ENCODE measurements at regions not wholly inside any gene's neighbourhood (a gene's known extent, or its start where the extent isn't known, plus 50 kb on each side); places are given as distances from the start of the nearest gene placed in this dataset.

- no peaks in the 10 kb centered on the region for H4K20me1 ChIP-seq (ENCODE audit: control insufficient read depth, insufficient read depth, low read depth, low read length)
- no peaks in the 10 kb centered on the region for H3K27me3 ChIP-seq (ENCODE audit: control insufficient read depth, low read length)
- TF ChIP-seq CTCF (IDR thresholded peaks at IDR 0.05; ENCODE audit: low read depth, low read length, poor library complexity, severe bottlenecking) (no peak), EZH2phosphoT487 (IDR thresholded peaks at IDR 0.05; ENCODE audit: borderline replicate concordance, low read length) (no peak)
- no peaks in the 10 kb centered on the region for H3K9me2 ChIP-seq (replicated peaks; ENCODE audit: control insufficient read depth, low read length)
- H3K4me1 ChIP-seq (ENCODE audit: control insufficient read depth, low read length) = no peaks in the 10 kb centered on the region
- no peaks in the 10 kb centered on the region for H3K9me3 ChIP-seq (ENCODE audit: control insufficient read depth, insufficient read depth, low read length)
- H3K27ac ChIP-seq (ENCODE audit: low read depth, low read length) = no peak overlapping the region
- no peaks in the 10 kb centered on the region for H3F3A ChIP-seq (ENCODE audit: control insufficient read depth, insufficient read depth)
- no peak overlapping the region for H3K4me3 ChIP-seq (ENCODE audit: low read length)
- H3K4me2 ChIP-seq (ENCODE audit: low read length) = no peak overlapping the region
- H3K36me3 ChIP-seq (ENCODE audit: control insufficient read depth, low read length) = no peaks in the 10 kb centered on the region
- no peaks in the 10 kb centered on the region for H3K79me2 ChIP-seq (ENCODE audit: control insufficient read depth, low read length)
Measured at GRCh38 chr1:191279266-191279800, 801.7 kb upstream of the BRINP3 start.

- Histone ChIP-seq H3F3A (ENCODE audit: control insufficient read depth, insufficient read depth) (no peaks in the 10 kb centered on the region), H3K4me2 (ENCODE audit: low read length) (no peak overlapping the region), H3K4me1 (ENCODE audit: control insufficient read depth, low read length) (no peaks in the 10 kb centered on the region), H3K79me2 (ENCODE audit: control insufficient read depth, low read length) (no peaks in the 10 kb centered on the region), H3K9me2 (replicated peaks; ENCODE audit: control insufficient read depth, low read length) (no peaks in the 10 kb centered on the region), H3K9me3 (ENCODE audit: control insufficient read depth, insufficient read depth, low read length) (no peaks in the 10 kb centered on the region), H3K4me3 (ENCODE audit: low read length) (no peak overlapping the region), H3K27me3 (ENCODE audit: control insufficient read depth, low read length) (no peaks in the 10 kb centered on the region), H4K20me1 (ENCODE audit: control insufficient read depth, insufficient read depth, low read depth, low read length) (no peaks in the 10 kb centered on the region), H3K36me3 (ENCODE audit: control insufficient read depth, low read length) (no peaks in the 10 kb centered on the region), H3K27ac (ENCODE audit: low read depth, low read length) (no peak overlapping the region)
- TF ChIP-seq EZH2phosphoT487 (IDR thresholded peaks at IDR 0.05; ENCODE audit: borderline replicate concordance, low read length) = no peak
- TF ChIP-seq CTCF (IDR thresholded peaks at IDR 0.05; ENCODE audit: low read depth, low read length, poor library complexity, severe bottlenecking) = no peak
Measured at GRCh38 chr1:191284175-191284574, 806.5 kb upstream of the BRINP3 start.

GRCh38 chr1:191290441-191290840 is 812.8 kb upstream of the BRINP3 start:
- Histone ChIP-seq H3K4me1 (ENCODE audit: control insufficient read depth, low read length) (no peaks in the 10 kb centered on the region), H4K20me1 (ENCODE audit: control insufficient read depth, insufficient read depth, low read depth, low read length) (no peaks in the 10 kb centered on the region), H3F3A (ENCODE audit: control insufficient read depth, insufficient read depth) (no peaks in the 10 kb centered on the region), H3K4me2 (ENCODE audit: low read length) (no peak overlapping the region), H3K9me2 (replicated peaks; ENCODE audit: control insufficient read depth, low read length) (no peaks in the 10 kb centered on the region), H3K79me2 (ENCODE audit: control insufficient read depth, low read length) (no peaks in the 10 kb centered on the region), H3K4me3 (ENCODE audit: low read length) (no peak overlapping the region), H3K9me3 (ENCODE audit: control insufficient read depth, insufficient read depth, low read length) (no peaks in the 10 kb centered on the region), H3K27me3 (ENCODE audit: control insufficient read depth, low read length) (no peaks in the 10 kb centered on the region), H3K36me3 (ENCODE audit: control insufficient read depth, low read length) (no peaks in the 10 kb centered on the region), H3K27ac (ENCODE audit: low read depth, low read length) (no peak overlapping the region)
- TF ChIP-seq EZH2phosphoT487 (IDR thresholded peaks at IDR 0.05; ENCODE audit: borderline replicate concordance, low read length) (no peak), CTCF (IDR thresholded peaks at IDR 0.05; ENCODE audit: low read depth, low read length, poor library complexity, severe bottlenecking) (no peak)
